ENCODE measurements at regions not wholly inside any gene's neighbourhood (a gene's known extent, or its start where the extent isn't known, plus 50 kb on each side); places are given as distances from the start of the nearest gene placed in this dataset.

DNA sequence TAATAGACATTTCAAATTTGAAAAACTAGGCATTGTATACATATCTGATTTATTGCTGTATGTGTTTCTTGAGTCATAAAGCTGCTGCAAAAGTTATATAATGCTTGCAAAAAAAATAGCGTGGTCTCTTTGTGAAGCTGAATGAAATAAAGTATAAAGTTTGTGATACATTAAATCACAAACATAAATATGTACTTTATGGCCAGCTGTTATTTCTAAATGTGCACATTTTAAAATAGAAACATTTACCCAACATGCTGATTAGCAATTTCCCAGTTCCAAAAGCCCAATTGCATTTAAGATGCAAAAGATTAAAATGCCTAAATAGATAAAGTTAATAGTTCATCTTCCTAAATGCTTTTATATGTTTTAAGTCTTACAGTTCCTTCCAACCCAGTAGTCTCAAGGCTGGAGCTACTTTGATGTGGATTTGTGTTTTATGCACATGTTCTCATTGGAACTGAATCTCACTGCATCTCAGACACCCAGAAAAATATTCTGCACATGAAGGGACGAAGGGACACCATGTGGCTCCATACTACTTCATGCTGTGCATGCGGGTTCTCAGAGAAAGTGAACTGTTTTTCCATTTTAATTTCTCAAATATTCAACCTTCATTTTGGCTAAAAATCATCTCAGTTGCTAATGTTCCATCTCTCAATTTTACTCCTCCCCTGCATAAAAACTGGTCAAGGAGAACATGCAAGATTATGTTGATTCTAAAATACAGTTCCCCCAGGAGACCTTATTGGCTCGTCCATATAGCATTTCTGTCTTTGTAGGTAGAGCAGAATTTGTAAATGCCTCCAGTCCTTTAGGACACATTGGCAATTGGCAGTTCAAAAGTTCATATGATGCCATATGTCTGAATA is 304.6 kb downstream of the MTX2 start:
- TF ChIP-seq, protein P1, sequence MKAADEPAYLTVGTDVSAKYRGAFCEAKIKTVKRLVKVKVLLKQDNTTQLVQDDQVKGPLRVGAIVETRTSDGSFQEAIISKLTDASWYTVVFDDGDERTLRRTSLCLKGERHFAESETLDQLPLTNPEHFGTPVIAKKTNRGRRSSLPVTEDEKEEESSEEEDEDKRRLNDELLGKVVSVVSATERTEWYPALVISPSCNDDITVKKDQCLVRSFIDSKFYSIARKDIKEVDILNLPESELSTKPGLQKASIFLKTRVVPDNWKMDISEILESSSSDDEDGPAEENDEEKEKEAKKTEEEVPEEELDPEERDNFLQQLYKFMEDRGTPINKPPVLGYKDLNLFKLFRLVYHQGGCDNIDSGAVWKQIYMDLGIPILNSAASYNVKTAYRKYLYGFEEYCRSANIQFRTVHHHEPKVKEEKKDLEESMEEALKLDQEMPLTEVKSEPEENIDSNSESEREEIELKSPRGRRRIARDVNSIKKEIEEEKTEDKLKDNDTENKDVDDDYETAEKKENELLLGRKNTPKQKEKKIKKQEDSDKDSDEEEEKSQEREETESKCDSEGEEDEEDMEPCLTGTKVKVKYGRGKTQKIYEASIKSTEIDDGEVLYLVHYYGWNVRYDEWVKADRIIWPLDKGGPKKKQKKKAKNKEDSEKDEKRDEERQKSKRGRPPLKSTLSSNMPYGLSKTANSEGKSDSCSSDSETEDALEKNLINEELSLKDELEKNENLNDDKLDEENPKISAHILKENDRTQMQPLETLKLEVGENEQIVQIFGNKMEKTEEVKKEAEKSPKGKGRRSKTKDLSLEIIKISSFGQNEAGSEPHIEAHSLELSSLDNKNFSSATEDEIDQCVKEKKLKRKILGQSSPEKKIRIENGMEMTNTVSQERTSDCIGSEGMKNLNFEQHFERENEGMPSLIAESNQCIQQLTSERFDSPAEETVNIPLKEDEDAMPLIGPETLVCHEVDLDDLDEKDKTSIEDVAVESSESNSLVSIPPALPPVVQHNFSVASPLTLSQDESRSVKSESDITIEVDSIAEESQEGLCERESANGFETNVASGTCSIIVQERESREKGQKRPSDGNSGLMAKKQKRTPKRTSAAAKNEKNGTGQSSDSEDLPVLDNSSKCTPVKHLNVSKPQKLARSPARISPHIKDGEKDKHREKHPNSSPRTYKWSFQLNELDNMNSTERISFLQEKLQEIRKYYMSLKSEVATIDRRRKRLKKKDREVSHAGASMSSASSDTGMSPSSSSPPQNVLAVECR (CRISPR knock-in tag; IDR thresholded peaks at IDR 0.05; ENCODE audit: borderline replicate concordance): no peak
- no peak for TF ChIP-seq ZNF432 (CRISPR knock-in tag; IDR thresholded peaks at IDR 0.05; ENCODE audit: borderline replicate concordance)
- TF ChIP-seq NR2F1 (CRISPR knock-in tag; IDR thresholded peaks at IDR 0.05): no peak
- TF ChIP-seq, protein P2, sequence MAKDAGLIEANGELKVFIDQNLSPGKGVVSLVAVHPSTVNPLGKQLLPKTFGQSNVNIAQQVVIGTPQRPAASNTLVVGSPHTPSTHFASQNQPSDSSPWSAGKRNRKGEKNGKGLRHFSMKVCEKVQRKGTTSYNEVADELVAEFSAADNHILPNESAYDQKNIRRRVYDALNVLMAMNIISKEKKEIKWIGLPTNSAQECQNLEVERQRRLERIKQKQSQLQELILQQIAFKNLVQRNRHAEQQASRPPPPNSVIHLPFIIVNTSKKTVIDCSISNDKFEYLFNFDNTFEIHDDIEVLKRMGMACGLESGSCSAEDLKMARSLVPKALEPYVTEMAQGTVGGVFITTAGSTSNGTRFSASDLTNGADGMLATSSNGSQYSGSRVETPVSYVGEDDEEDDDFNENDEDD (CRISPR knock-in tag; IDR thresholded peaks at IDR 0.05; ENCODE audit: borderline replicate concordance): no peak
- TF ChIP-seq JUN (CRISPR knock-in tag; IDR thresholded peaks at IDR 0.05): no peak
- TF ChIP-seq, protein P3, sequence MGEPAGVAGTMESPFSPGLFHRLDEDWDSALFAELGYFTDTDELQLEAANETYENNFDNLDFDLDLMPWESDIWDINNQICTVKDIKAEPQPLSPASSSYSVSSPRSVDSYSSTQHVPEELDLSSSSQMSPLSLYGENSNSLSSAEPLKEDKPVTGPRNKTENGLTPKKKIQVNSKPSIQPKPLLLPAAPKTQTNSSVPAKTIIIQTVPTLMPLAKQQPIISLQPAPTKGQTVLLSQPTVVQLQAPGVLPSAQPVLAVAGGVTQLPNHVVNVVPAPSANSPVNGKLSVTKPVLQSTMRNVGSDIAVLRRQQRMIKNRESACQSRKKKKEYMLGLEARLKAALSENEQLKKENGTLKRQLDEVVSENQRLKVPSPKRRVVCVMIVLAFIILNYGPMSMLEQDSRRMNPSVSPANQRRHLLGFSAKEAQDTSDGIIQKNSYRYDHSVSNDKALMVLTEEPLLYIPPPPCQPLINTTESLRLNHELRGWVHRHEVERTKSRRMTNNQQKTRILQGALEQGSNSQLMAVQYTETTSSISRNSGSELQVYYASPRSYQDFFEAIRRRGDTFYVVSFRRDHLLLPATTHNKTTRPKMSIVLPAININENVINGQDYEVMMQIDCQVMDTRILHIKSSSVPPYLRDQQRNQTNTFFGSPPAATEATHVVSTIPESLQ (CRISPR knock-in tag; conservative IDR thresholded peaks at IDR 0.05): no peak
- no peak for TF ChIP-seq HDAC6 (IDR thresholded peaks at IDR 0.05; ENCODE audit: low read depth, low read length)
- TF ChIP-seq, protein P4, sequence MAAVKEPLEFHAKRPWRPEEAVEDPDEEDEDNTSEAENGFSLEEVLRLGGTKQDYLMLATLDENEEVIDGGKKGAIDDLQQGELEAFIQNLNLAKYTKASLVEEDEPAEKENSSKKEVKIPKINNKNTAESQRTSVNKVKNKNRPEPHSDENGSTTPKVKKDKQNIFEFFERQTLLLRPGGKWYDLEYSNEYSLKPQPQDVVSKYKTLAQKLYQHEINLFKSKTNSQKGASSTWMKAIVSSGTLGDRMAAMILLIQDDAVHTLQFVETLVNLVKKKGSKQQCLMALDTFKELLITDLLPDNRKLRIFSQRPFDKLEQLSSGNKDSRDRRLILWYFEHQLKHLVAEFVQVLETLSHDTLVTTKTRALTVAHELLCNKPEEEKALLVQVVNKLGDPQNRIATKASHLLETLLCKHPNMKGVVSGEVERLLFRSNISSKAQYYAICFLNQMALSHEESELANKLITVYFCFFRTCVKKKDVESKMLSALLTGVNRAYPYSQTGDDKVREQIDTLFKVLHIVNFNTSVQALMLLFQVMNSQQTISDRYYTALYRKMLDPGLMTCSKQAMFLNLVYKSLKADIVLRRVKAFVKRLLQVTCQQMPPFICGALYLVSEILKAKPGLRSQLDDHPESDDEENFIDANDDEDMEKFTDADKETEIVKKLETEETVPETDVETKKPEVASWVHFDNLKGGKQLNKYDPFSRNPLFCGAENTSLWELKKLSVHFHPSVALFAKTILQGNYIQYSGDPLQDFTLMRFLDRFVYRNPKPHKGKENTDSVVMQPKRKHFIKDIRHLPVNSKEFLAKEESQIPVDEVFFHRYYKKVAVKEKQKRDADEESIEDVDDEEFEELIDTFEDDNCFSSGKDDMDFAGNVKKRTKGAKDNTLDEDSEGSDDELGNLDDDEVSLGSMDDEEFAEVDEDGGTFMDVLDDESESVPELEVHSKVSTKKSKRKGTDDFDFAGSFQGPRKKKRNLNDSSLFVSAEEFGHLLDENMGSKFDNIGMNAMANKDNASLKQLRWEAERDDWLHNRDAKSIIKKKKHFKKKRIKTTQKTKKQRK (IDR thresholded peaks at IDR 0.05; ENCODE audit: low read length): no peak
- no peak for TF ChIP-seq SMAD3 (CRISPR knock-in tag; IDR thresholded peaks at IDR 0.05)
- no peak for TF ChIP-seq EP300 (IDR thresholded peaks at IDR 0.05; ENCODE audit: low read depth in 2 of 2, low read length in 2 of 2)
- no peak for TF ChIP-seq EP300 (CRISPR knock-in tag; IDR thresholded peaks at IDR 0.05; ENCODE audit: borderline replicate concordance)
- TF ChIP-seq NCOR1 (IDR thresholded peaks at IDR 0.05; ENCODE audit: borderline replicate concordance, low read length): no peak
- TF ChIP-seq, protein P5, sequence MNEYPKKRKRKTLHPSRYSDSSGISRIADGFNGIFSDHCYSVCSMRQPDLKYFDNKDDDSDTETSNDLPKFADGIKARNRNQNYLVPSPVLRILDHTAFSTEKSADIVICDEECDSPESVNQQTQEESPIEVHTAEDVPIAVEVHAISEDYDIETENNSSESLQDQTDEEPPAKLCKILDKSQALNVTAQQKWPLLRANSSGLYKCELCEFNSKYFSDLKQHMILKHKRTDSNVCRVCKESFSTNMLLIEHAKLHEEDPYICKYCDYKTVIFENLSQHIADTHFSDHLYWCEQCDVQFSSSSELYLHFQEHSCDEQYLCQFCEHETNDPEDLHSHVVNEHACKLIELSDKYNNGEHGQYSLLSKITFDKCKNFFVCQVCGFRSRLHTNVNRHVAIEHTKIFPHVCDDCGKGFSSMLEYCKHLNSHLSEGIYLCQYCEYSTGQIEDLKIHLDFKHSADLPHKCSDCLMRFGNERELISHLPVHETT (CRISPR knock-in tag; conservative IDR thresholded peaks at IDR 0.05): no peak
- TF ChIP-seq FOXA3 (CRISPR knock-in tag; IDR thresholded peaks at IDR 0.05): no peak

Measured in HepG2 (cell line).